ENCODE measurements at regions not wholly inside any gene's neighbourhood (a gene's known extent, or its start where the extent isn't known, plus 50 kb on each side); places are given as distances from the start of the nearest gene placed in this dataset.

DNA sequence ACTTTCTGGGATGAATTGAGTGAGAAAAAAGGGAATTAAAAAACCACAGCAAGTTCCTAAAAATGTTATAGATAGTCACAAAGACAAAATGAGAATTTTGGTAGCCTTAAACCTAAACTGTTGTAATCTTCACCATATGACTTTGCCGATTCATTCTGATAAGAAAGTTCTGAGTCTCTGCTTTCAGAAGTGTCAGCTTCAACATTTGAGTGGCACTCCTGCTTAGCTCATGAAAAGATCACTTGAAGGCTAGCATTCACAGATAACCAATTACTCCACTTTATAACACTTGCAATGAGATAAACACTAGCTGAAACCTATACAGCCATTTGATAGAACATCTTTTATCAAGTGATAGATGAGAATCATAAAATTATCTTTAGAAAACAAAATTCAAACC lies 288.1 kb upstream of the POU1F1 start:
- Histone ChIP-seq H3K4me1 (ENCODE audit: insufficient read depth, insufficient read length) (no peaks in the 10 kb centered on the region), H3K4me3 (ENCODE audit: insufficient read length, low read depth) (no peak overlapping the region), H3K36me3 (ENCODE audit: insufficient read depth, insufficient read length, low read length) (no peaks in the 10 kb centered on the region), H3K9me3 (ENCODE audit: insufficient read depth, low read length) (no peaks in the 10 kb centered on the region), H3K9ac (ENCODE audit: insufficient read length, low read depth) (no peak overlapping the region), H3K27me3 (ENCODE audit: insufficient read depth, insufficient read length) (no peaks in the 10 kb centered on the region)
- DNase-seq (ENCODE audit: low read depth, low spot score), result no peak
- no peak for TF ChIP-seq YY1 (IDR thresholded peaks at IDR 0.05; ENCODE audit: insufficient read depth, insufficient read length)
- TF ChIP-seq SUZ12 (IDR thresholded peaks at IDR 0.05; ENCODE audit: extremely low read depth, insufficient read depth, insufficient read length), result no peak
- no peak for TF ChIP-seq ZNF274 (IDR thresholded peaks at IDR 0.05; ENCODE audit: low read depth, low read length)

DNA sequence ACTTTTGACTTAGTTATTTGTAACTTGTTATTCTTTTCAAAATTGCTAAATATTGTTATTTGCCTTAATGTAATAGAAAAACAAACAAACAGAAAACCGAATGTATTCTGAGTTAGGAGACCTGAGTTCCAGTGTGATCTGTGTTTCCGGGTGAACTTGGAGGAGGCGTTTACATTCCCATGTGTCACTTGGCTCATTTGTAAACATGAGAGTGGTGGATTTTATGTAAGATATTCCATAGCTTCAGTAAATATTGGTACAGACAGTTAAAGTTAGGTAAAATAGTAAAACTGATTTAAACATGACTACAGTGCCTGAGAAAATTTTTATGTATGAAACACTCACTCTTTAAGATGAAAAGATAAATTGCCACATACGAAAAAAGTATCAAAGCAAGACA lies 287.3 kb upstream of the POU1F1 start:
- TF ChIP-seq SUZ12 (IDR thresholded peaks at IDR 0.05; ENCODE audit: extremely low read depth, insufficient read depth, insufficient read length), result no peak
- no peak for TF ChIP-seq YY1 (IDR thresholded peaks at IDR 0.05; ENCODE audit: insufficient read depth, insufficient read length)
- TF ChIP-seq ZNF274 (IDR thresholded peaks at IDR 0.05; ENCODE audit: low read depth, low read length), result no peak
- H3K9me3 ChIP-seq (ENCODE audit: insufficient read depth, low read length), result no peaks in the 10 kb centered on the region
- DNase-seq (ENCODE audit: low read depth, low spot score), result no peak
- H3K4me3 ChIP-seq (ENCODE audit: insufficient read length, low read depth), result no peak overlapping the region
- H3K9ac ChIP-seq (ENCODE audit: insufficient read length, low read depth), result no peak overlapping the region
- H3K36me3 ChIP-seq (ENCODE audit: insufficient read depth, insufficient read length, low read length), result no peaks in the 10 kb centered on the region
- H3K27me3 ChIP-seq (ENCODE audit: insufficient read depth, insufficient read length), result no peaks in the 10 kb centered on the region
- H3K4me1 ChIP-seq (ENCODE audit: insufficient read depth, insufficient read length), result no peaks in the 10 kb centered on the region

DNA sequence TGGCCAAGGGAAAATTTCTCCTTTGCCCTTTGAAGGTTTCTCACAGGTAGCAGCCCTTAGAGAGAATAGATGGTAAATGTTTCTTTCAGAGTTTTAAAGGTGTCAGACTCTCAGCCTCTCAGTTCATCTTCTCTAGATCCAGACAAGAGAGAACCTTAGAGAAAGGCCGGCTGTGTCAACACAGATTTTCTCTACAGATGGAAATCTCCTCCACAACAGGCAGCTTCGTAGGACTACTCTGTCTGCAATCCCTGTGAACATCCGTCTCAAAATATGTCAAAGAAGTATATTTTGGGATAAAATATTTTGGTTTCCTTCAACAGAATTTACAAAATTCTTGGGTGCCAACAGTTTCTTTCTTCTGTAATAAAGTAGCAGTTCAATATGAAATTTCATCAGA lies 282.1 kb upstream of the POU1F1 start:
- H3K4me3 ChIP-seq (ENCODE audit: insufficient read length, low read depth), result no peak overlapping the region
- no peaks in the 10 kb centered on the region for H3K9me3 ChIP-seq (ENCODE audit: insufficient read depth, low read length)
- no peaks in the 10 kb centered on the region for H3K4me1 ChIP-seq (ENCODE audit: insufficient read depth, insufficient read length)
- TF ChIP-seq SUZ12 (IDR thresholded peaks at IDR 0.05; ENCODE audit: extremely low read depth, insufficient read depth, insufficient read length) (no peak), YY1 (IDR thresholded peaks at IDR 0.05; ENCODE audit: insufficient read depth, insufficient read length) (no peak), ZNF274 (IDR thresholded peaks at IDR 0.05; ENCODE audit: low read depth, low read length) (no peak)
- no peaks in the 10 kb centered on the region for H3K27me3 ChIP-seq (ENCODE audit: insufficient read depth, insufficient read length)
- DNase-seq (ENCODE audit: low read depth, low spot score), result no peak
- no peak overlapping the region for H3K9ac ChIP-seq (ENCODE audit: insufficient read length, low read depth)
- no peaks in the 10 kb centered on the region for H3K36me3 ChIP-seq (ENCODE audit: insufficient read depth, insufficient read length, low read length)

DNA sequence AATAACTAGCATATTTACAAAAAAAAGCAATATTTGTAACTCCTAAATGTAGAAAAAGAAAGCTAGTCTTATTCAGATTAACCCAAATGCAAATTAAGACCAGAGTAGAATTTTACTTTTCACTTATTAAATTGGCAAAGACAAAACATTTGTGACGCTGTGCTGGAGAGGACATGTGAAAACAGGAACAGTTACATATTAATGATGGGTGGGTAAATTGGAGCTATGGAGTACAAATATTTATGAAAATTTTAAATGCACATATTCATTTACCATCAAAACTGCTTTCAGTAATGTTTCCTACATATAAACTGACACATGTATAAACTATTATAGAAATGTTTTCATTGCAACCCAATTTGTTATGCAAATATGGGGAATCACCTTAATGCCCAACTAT lies 278.9 kb upstream of the POU1F1 start:
- no peaks in the 10 kb centered on the region for H3K27me3 ChIP-seq (ENCODE audit: insufficient read depth, insufficient read length)
- no peak overlapping the region for H3K9ac ChIP-seq (ENCODE audit: insufficient read length, low read depth)
- H3K9me3 ChIP-seq (ENCODE audit: insufficient read depth, low read length), result no peaks in the 10 kb centered on the region
- no peaks in the 10 kb centered on the region for H3K36me3 ChIP-seq (ENCODE audit: insufficient read depth, insufficient read length, low read length)
- H3K4me3 ChIP-seq (ENCODE audit: insufficient read length, low read depth), result no peak overlapping the region
- no peak for DNase-seq (ENCODE audit: low read depth, low spot score)
- H3K4me1 ChIP-seq (ENCODE audit: insufficient read depth, insufficient read length), result no peaks in the 10 kb centered on the region
- no peak for TF ChIP-seq SUZ12 (IDR thresholded peaks at IDR 0.05; ENCODE audit: extremely low read depth, insufficient read depth, insufficient read length)

DNA sequence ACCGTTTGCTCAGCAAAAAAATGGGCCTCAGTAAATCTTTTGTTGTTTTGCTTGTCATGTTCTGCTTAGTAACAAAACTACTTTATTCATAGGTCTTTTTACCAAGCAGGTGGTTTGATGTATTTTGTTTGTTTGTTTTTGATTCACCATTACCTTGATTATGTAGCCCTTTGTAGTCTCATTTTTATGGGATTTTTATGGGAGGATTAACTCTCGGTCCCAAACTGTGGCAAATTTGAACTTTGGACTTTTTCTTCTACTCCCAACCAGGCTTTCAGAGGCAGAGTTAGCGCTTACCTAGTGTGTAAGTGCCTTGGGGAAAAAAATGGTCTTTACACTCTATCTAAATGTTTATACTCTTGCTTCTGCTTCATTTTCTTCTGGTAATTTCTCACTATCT lies 276.7 kb upstream of the POU1F1 start:
- no peak for TF ChIP-seq YY1 (IDR thresholded peaks at IDR 0.05; ENCODE audit: insufficient read depth, insufficient read length)
- no peak for TF ChIP-seq SUZ12 (IDR thresholded peaks at IDR 0.05; ENCODE audit: extremely low read depth, insufficient read depth, insufficient read length)
- TF ChIP-seq ZNF274 (IDR thresholded peaks at IDR 0.05; ENCODE audit: low read depth, low read length), result no peak
- H3K9me3 ChIP-seq (ENCODE audit: insufficient read depth, low read length), result no peaks in the 10 kb centered on the region
- no peaks in the 10 kb centered on the region for H3K27me3 ChIP-seq (ENCODE audit: insufficient read depth, insufficient read length)
- H3K4me3 ChIP-seq (ENCODE audit: insufficient read length, low read depth), result no peak overlapping the region
- no peak overlapping the region for H3K9ac ChIP-seq (ENCODE audit: insufficient read length, low read depth)
- DNase-seq (ENCODE audit: low read depth, low spot score), result no peak
- no peaks in the 10 kb centered on the region for H3K4me1 ChIP-seq (ENCODE audit: insufficient read depth, insufficient read length)
- H3K36me3 ChIP-seq (ENCODE audit: insufficient read depth, insufficient read length, low read length), result no peaks in the 10 kb centered on the region

DNA sequence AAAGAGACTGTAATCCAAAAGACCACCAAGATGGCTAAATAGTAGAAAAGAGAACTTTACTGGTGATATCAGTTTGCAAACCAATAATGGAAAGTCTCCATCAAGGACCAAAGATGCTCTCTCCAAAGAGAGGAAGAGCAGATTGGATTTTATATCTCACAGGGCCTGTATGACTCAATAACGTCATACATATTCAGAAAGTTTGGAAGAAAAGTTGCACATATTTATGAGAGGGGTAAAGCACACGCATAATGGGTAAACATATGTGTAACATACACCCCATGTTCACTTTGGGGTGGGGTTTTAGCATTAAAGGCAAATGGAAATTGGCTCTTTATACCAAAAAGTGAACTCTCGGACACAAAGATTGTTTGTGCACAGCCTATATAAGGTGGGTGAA lies 274.5 kb upstream of the POU1F1 start:
- Histone ChIP-seq H3K36me3 (ENCODE audit: insufficient read depth, insufficient read length, low read length) (no peaks in the 10 kb centered on the region), H3K9ac (ENCODE audit: insufficient read length, low read depth) (no peak overlapping the region), H3K4me1 (ENCODE audit: insufficient read depth, insufficient read length) (no peaks in the 10 kb centered on the region), H3K9me3 (ENCODE audit: insufficient read depth, low read length) (no peaks in the 10 kb centered on the region), H3K4me3 (ENCODE audit: insufficient read length, low read depth) (no peak overlapping the region), H3K27me3 (ENCODE audit: insufficient read depth, insufficient read length) (no peaks in the 10 kb centered on the region)
- no peak for TF ChIP-seq YY1 (IDR thresholded peaks at IDR 0.05; ENCODE audit: insufficient read depth, insufficient read length)
- TF ChIP-seq ZNF274 (IDR thresholded peaks at IDR 0.05; ENCODE audit: low read depth, low read length), result no peak
- no peak for TF ChIP-seq SUZ12 (IDR thresholded peaks at IDR 0.05; ENCODE audit: extremely low read depth, insufficient read depth, insufficient read length)
- no peak for DNase-seq (ENCODE audit: low read depth, low spot score)

DNA sequence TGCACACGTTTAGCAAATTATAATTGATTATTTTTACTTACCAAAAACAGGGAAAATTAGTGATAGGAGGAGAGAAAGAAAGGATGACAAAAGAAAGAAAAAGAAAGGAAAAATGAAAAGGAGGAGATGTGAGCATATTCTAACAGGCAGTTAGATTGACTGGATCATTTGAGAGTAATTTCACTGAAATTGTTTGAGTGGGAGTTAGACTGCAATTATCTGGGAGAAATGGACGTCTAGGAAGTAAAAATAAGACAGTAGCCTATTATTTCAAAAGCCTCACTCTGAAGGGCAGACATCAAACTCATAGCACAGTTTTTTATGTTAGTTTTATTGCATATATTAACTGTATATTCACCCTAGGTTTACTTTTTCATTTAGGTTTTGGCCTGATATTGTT lies 272.8 kb upstream of the POU1F1 start:
- Histone ChIP-seq H3K36me3 (ENCODE audit: insufficient read depth, insufficient read length, low read length) (no peaks in the 10 kb centered on the region), H3K9me3 (ENCODE audit: insufficient read depth, low read length) (peaks cover 6% of the 10 kb centered on the region), H3K4me3 (ENCODE audit: insufficient read length, low read depth) (no peak overlapping the region), H3K27me3 (ENCODE audit: insufficient read depth, insufficient read length) (no peaks in the 10 kb centered on the region), H3K4me1 (ENCODE audit: insufficient read depth, insufficient read length) (no peaks in the 10 kb centered on the region), H3K9ac (ENCODE audit: insufficient read length, low read depth) (no peak overlapping the region)
- DNase-seq (ENCODE audit: low read depth, low spot score), result no peak
- TF ChIP-seq SUZ12 (IDR thresholded peaks at IDR 0.05; ENCODE audit: extremely low read depth, insufficient read depth, insufficient read length) (no peak), ZNF274 (IDR thresholded peaks at IDR 0.05; ENCODE audit: low read depth, low read length) (no peak), YY1 (IDR thresholded peaks at IDR 0.05; ENCODE audit: insufficient read depth, insufficient read length) (no peak)

DNA sequence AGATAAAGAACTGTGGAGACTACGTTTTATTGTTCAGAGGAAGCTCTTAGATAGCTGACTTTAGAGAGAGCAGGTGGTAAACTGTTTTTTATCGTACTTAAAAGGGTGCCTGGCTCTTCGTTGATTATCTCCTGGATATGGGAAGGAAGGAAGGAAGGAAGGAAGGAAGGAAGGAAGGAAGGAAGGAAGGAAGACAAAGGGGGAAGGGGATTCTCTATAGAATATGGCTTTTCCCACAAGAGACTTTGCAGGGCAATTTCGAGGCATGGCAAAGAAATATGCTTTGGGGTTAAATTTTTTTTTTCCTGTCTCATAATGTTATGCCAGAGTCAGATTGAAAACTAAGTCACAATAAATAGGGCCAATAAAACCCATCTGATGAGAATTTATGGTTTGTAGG lies 271.9 kb upstream of the POU1F1 start:
- no peaks in the 10 kb centered on the region for H3K4me1 ChIP-seq (ENCODE audit: insufficient read depth, insufficient read length)
- no peaks in the 10 kb centered on the region for H3K36me3 ChIP-seq (ENCODE audit: insufficient read depth, insufficient read length, low read length)
- H3K9me3 ChIP-seq (ENCODE audit: insufficient read depth, low read length), result peaks cover 15% of the 10 kb centered on the region
- no peak for TF ChIP-seq YY1 (IDR thresholded peaks at IDR 0.05; ENCODE audit: insufficient read depth, insufficient read length)
- TF ChIP-seq ZNF274 (IDR thresholded peaks at IDR 0.05; ENCODE audit: low read depth, low read length), result no peak
- TF ChIP-seq SUZ12 (IDR thresholded peaks at IDR 0.05; ENCODE audit: extremely low read depth, insufficient read depth, insufficient read length), result no peak
- DNase-seq (ENCODE audit: low read depth, low spot score), result no peak
- H3K4me3 ChIP-seq (ENCODE audit: insufficient read length, low read depth), result no peak overlapping the region
- H3K9ac ChIP-seq (ENCODE audit: insufficient read length, low read depth), result no peak overlapping the region
- no peaks in the 10 kb centered on the region for H3K27me3 ChIP-seq (ENCODE audit: insufficient read depth, insufficient read length)

Data from NT2/D1 (cell line).